Activated T-cell treated with anti-CD3 and anti-CD28 coated beads, Interleukin-2, amount 50 U/mL, for 24 hours (primary cell): ENCODE measurements at regions not wholly inside any gene's neighbourhood (a gene's known extent, or its start where the extent isn't known, plus 50 kb on each side); places are given as distances from the start of the nearest gene placed in this dataset.
A peak's percentile ranks its signal among the peaks of the same experiment; 100 is the strongest.
"Not testable (repeated sequence)": the region's sequence is repeated elsewhere in the genome, so short reads cannot be mapped to it uniquely, and the experiment has no call there.

Source experiments
- DNase-seq: peaks from one replicate; pipeline ENCODE4 v3.0.0-alpha.2; 2020
- H3K27ac Mint-ChIP-seq: 2 replicates; pipeline ENCODE4 v1.8.0; 2020; ENCODE audit warnings: mild to moderate bottlenecking, mixed read lengths
- H3K27me3 Mint-ChIP-seq: 2 replicates; pipeline ENCODE4 v1.8.0; 2020; ENCODE audit warnings: mixed read lengths
- H3K36me3 Mint-ChIP-seq: 2 replicates; pipeline ENCODE4 v1.8.0; 2020; ENCODE audit warnings: low read depth, mixed read lengths
- H3K4me1 Mint-ChIP-seq: 2 replicates; pipeline ENCODE4 v1.8.0; 2020; ENCODE audit warnings: low read depth, mixed read lengths
- H3K4me3 Mint-ChIP-seq: 2 replicates; pipeline ENCODE4 v1.8.0; 2020; ENCODE audit warnings: mild to moderate bottlenecking, moderate library complexity, mixed read lengths
- H3K9me3 Mint-ChIP-seq: 2 replicates; pipeline ENCODE4 v1.8.0; 2020; ENCODE audit warnings: mixed read lengths

DNA sequence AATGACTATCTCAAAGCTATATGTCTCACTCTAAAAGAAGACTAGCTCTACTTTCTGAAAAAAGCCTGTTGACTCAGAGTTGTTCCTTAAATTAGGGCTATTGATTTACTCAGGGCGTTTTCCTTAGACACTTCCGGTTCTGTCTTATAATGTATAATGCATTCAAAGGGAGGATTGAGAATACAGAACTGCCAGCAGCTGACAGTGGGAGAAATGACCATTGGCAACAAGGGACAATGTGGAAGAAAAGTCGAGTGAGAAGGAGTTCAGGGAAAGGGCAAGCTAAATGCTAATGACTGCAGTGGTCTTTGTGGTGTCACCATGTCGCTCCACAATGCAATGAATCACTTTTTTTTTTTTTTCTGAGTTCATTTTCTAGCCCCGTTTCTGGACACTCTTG lies 65.7 kb upstream of the ANKH start:
- Mint-ChIP-seq H3K9me3 (no peaks in the 10 kb centered on the region), H3K27ac (no peak overlapping the region), H3K27me3 (peaks cover 2% of the 10 kb centered on the region), H3K36me3 (no peaks in the 10 kb centered on the region), H3K4me1 (peaks cover 21% of the 10 kb centered on the region), H3K4me3 (no peak overlapping the region)
- DNase-seq = no peak

DNA sequence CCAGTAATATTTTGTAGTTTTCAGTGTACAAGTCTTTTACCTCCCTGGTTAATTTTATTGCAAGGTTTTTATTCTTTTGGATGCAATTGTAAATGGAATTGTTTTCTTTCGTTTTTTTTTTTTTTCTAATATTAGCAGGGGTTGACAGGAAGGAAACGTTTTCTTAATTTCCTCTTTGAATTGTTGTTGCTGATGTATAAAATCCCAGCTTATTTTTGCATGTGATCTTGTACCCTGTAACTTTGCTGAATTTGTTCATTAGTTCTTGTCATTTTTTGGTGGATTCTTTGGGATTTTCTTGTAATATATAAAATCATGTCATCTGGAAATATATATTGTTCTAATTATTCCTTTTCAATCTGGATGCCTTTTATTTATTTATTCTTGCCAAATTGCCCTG lies 65.0 kb upstream of the ANKH start:
- no peak overlapping the region for H3K27ac Mint-ChIP-seq
- no peaks in the 10 kb centered on the region for H3K27me3 Mint-ChIP-seq
- H3K9me3 Mint-ChIP-seq = no peaks in the 10 kb centered on the region
- no peak for DNase-seq
- H3K4me1 Mint-ChIP-seq = peaks cover 19% of the 10 kb centered on the region
- H3K4me3 Mint-ChIP-seq = no peak overlapping the region
- no peaks in the 10 kb centered on the region for H3K36me3 Mint-ChIP-seq

DNA sequence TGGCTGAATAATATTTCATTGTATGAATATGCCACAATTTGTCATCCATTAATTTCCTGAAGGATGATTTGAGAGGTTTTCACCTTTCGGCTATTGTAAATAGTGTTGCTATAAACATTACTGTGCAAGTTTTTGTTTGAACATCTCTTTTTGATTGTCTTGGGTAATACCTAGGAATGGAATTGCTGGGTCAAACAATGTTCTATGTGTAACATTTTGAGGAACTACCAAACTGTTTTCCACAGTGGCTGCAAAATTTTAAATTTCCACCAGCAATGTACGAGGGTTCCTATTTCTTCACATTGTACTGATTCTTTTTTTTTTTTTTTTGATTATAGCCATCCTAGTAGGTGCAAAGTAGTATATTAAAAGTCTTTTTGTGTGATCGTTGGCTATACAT lies 63.8 kb upstream of the ANKH start:
- H3K27me3 Mint-ChIP-seq = no peaks in the 10 kb centered on the region
- H3K4me3 Mint-ChIP-seq = no peak overlapping the region
- no peaks in the 10 kb centered on the region for H3K9me3 Mint-ChIP-seq
- no peak overlapping the region for H3K27ac Mint-ChIP-seq
- no peaks in the 10 kb centered on the region for H3K36me3 Mint-ChIP-seq
- no peak for DNase-seq
- peaks cover 23% of the 10 kb centered on the region for H3K4me1 Mint-ChIP-seq

GRCh38 chr5:14932902-14933469 lies 61.4 kb upstream of the ANKH start:
- Mint-ChIP-seq H3K27ac (peak overlapping the region; percentile 67), H3K9me3 (no peaks in the 10 kb centered on the region), H3K4me3 (peak overlapping the region; percentile 4), H3K4me1 (peaks cover 30% of the 10 kb centered on the region), H3K36me3 (no peaks in the 10 kb centered on the region), H3K27me3 (no peaks in the 10 kb centered on the region)
- DNase-seq = no peak

- no peak for DNase-seq
- Mint-ChIP-seq H3K27ac (no peak overlapping the region), H3K4me1 (peaks cover 44% of the 10 kb centered on the region), H3K36me3 (no peaks in the 10 kb centered on the region), H3K27me3 (no peaks in the 10 kb centered on the region), H3K4me3 (no peak overlapping the region), H3K9me3 (no peaks in the 10 kb centered on the region)
Measured at GRCh38 chr5:14930486-14930885, 58.9 kb upstream of the ANKH start.

GRCh38 chr5:14929293-14930065 lies 57.9 kb upstream of the ANKH start:
- Mint-ChIP-seq H3K36me3 (no peaks in the 10 kb centered on the region), H3K9me3 (no peaks in the 10 kb centered on the region), H3K27ac (no peak overlapping the region), H3K27me3 (no peaks in the 10 kb centered on the region), H3K4me3 (no peak overlapping the region), H3K4me1 (peaks cover 54% of the 10 kb centered on the region)
- DNase-seq = no peak

GRCh38 chr5:14928661-14929060 lies 57.1 kb upstream of the ANKH start:
- DNase-seq = no peak
- peaks cover 57% of the 10 kb centered on the region for H3K4me1 Mint-ChIP-seq
- no peaks in the 10 kb centered on the region for H3K27me3 Mint-ChIP-seq
- H3K27ac Mint-ChIP-seq = no peak overlapping the region
- no peaks in the 10 kb centered on the region for H3K36me3 Mint-ChIP-seq
- no peaks in the 10 kb centered on the region for H3K9me3 Mint-ChIP-seq
- H3K4me3 Mint-ChIP-seq = no peak overlapping the region

DNA sequence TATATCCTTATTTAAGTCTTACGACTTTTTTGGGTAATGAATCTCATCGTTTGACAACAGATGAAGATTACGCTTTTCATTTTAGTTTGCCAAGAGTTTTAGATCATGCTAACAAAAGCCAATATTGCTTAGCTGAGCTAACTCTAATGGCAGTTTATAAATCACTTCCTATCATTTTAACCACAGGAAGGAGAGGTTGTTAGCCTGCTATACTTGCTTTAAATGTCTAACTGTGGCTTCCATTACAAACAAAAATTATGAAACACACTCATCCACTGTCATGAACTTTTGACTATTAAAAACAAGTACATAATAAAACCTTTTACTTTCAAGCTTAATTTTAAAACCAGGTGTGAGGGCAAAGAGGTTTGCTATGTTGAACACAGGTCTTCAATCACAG lies 53.7 kb upstream of the ANKH start:
- peaks cover 71% of the 10 kb centered on the region for H3K4me1 Mint-ChIP-seq

GRCh38 chr5:14922952-14923351 lies 51.4 kb upstream of the ANKH start:
- peaks cover 72% of the 10 kb centered on the region for H3K4me1 Mint-ChIP-seq
- not testable (repeated sequence) for DNase-seq, H3K4me3 Mint-ChIP-seq

More for the DNA sequence above, 53.7 kb upstream of the ANKH start:
- no peak for DNase-seq
- no peaks in the 10 kb centered on the region for H3K9me3 Mint-ChIP-seq
- H3K4me3 Mint-ChIP-seq = peak overlapping the region; percentile 53
- peak overlapping the region; percentile 95 for H3K27ac Mint-ChIP-seq
- H3K36me3 Mint-ChIP-seq = no peaks in the 10 kb centered on the region
- no peaks in the 10 kb centered on the region for H3K27me3 Mint-ChIP-seq

DNA sequence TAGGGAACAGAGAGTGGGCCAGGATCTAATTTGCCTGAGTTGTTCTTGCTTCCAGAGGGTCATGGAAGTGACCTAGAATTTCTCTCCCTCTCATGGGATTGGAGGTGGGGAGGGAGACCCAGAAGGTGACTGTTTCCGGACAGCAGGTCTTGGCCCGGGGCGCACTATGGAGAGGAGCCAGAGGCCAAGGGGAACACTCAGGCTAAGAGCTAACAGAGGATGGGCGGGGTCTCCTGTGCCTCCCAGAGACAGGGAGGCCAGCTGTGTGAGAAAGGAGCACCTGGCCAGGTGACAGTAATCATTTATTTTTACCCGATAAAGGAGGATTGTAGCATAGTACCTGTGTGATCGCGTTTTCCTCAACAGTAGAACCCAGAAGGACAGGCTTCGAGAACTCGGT lies 50.9 kb upstream of the ANKH start:
- no peak for DNase-seq
- Mint-ChIP-seq H3K4me1 (peaks cover 69% of the 10 kb centered on the region), H3K27ac (peak overlapping the region; percentile 4), H3K27me3 (no peaks in the 10 kb centered on the region), H3K4me3 (no peak overlapping the region), H3K36me3 (no peaks in the 10 kb centered on the region), H3K9me3 (no peaks in the 10 kb centered on the region)

More at GRCh38 chr5:14922952-14923351, 51.4 kb upstream of the ANKH start:
- not testable (repeated sequence) for H3K27me3 Mint-ChIP-seq, H3K9me3 Mint-ChIP-seq, H3K27ac Mint-ChIP-seq, H3K36me3 Mint-ChIP-seq
